HG02588 (cell line): ENCODE measurements at regions not wholly inside any gene's neighbourhood (a gene's known extent, or its start where the extent isn't known, plus 50 kb on each side); places are given as distances from the start of the nearest gene placed in this dataset.

Experiments
- ATAC-seq: cut with Tn5 transposase; IDR thresholded peaks from one replicate; pipeline ENCODE4 v1.9.1; 2021; ENCODE audit warnings: mild to moderate bottlenecking, moderate library complexity; ENCODE audit not compliant: unreplicated experiment

DNA sequence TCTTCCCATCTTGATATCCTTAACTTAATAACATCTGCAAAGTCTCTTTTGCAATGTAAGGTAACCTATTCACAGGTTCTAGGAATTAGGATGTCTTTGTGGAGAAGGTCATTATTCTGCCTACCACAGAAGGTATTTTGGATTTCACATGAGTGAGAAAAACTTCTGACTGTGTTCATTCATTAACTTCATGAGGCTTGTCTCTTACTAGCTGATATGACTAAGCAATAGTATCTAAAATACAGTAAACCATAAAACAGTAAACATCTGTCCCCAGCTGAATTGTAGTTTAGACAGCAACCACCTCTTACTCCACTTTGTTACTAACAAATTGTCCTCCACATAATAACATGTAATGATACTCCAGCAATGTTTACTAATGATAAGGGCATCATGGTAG, 198.1 kb downstream of the SEC23A start:
- ATAC-seq: no peak

DNA sequence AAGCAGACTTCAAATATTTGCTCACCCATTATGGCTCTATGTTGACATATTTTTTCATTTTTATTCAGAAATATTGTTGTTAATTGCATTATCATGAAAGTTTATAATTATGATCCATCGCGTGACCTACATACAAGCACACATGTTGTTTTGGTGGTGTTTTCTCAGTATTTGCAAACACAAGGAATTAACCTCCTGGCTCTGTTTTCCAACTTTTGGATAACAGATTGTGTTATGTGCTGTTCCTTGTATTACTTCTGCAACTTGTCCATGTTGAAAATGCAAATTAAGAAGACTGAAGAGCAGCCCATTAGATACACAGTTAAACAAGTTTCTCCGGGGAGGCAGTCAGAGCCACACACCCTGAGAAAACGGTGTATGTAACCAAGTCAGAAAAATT, 201.2 kb downstream of the SEC23A start:
- ATAC-seq: no peak

DNA sequence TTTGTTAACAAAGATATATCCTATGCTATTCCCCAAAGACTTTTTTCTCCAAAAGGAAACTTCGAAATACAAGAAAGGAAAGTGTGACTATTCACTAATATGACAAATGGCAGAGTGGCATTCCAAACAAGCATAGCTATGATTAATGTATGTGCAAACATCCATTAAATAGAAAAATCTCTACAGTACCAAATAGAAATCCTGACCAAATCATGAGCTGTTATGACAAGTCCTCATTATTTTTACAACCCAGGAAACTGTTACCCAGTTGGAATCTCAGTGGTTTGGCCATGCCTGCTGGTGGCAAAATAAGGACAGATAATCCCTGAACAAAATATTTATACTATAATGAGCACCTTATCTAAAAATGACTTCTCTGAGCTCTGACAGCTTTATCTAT, 202.1 kb downstream of the SEC23A start:
- no peak for ATAC-seq

DNA sequence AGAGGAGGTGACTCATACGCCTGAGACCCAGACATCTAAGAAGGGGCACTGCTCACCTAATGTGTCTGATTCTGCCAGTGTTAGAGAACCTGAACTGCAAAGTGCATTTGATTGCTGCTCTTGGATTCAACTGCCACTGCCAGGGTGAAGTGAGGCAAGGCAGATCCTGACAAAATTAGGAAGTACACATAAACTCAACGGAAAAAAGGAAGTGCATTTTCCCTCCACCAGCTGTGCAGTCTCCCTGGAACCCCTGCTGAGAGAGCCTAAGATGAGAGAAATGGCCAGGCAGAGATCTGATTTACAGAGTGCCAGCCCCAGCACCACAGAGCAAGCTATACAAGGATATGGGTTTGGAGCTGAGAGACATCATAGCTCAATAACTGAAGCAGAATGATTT, 215.3 kb downstream of the SEC23A start:
- no peak for ATAC-seq

DNA sequence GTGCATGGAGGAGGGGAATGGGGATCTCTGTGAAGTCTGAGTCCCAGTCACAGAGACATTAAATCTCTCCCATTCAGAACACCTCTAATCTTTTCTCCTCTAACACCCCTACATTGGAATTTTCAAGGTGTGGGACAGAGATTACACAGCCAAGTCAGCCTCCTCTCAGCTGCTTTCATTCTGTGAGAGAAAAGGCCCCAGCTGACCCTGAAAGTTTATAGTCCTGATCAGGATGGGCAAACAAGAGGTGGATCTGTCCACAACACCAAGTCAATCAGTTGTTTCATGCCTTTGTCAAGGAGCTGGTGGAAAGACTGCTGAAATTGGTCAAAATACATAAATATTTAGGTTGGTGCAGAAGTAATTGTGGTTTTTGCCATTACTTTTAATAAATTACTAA, 218.9 kb downstream of the SEC23A start:
- no peak for ATAC-seq

DNA sequence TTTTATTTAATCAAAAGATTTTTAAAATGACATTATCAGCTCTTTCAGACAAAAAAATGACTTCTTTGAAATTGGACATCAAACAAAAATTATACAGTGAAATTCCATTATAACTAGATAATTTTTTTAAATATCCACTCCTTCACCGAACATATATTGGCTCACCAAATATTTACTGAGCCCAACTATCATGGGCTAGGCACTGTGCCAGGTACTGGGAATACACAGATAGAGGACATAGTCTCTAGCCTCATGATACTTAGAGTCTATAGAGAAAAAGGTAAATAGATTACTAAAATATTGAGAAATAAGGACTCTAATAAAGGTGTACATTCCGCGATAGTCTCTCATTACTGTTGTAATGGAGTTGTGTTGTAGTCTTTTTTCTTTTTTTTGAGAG, 219.9 kb downstream of the SEC23A start:
- no peak for ATAC-seq

DNA sequence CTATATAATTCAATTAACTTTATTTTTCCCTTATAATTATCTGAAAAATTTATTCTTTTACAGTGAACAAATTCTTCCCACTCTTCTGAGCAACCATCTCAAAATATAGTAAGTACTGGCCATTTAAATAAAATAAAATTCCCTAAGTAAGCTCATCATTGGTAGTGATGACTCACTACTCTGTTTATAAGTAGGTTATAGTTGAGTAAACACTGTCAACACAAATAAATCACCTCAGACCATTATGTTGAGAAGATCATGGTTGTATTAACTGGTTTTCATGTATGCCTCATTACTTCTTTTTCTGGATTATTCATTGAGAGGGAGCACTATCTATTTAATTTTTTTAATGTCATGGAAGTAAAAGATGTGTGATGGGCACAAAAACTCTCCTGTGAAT, 220.5 kb downstream of the SEC23A start:
- ATAC-seq: no peak

DNA sequence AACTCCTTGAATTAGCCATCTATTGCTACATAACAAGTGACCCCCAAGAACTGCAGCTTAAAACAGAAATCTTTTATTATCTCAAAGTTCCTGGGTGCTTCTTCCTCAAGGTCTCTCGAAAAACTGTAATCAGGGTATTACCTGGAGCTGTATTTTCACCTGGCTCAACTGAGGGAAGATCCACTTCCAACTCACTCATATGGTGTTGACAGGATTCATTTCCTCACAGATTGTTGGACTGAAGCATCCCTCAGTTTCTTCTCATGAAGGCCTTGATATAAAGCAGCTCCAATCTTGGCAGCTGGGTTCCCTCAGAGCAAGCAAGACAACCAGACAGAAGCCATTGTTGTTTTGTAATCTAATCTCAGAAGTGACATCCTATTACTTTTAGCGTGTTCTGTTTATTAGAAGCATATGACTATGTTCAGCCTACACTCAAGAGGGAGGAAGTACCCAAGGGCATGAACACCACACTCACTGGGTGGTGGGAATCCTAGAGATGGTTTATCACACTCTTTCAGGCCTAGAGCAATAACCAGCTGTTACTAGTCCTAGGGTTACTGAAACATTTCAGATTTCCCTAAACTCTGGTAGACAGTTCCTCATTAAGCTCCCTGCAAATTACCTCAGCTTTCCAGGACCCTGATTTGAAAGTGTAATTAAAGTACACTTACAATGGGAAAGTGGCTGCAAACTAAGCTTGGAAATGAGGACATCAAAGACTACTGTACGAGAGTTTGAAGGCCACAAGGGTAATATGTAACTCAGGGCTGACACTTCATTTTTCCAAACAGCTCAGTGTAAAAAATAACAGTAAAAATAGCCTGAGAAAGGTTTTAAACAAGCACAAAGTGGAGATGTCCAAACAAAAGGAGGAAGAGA, 222.2 kb downstream of the SEC23A start:
- ATAC-seq: no peak

DNA sequence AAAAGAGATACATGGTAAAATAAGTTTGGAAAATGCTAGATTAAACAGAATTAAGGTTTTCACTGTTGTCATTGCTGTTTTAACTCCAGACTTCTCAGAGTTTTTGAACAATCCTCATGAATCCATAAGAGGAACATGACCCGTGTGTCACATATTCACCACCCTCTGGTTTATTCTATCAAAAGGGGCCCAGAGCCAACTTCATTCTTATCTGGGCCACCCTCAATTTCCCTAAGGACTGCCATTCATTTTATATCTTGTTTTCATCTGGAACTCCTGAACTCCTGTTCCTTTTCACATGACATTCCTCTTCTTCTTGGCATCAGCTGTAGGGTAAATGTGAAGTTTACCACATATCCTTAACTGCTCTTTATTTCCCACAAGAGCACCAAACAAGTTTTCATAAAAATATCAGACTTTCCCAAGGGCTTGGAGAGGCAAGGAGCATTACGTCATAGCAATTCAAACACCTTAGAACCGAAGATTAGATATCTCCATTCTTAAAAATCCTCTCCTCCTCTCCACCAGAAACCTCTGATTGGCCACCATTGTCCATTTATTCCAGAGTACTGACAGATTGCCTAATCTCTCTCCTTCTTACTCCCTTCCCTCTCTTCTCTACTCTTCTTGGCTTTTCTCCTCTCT, 225.2 kb downstream of the SEC23A start:
- ATAC-seq: no peak

DNA sequence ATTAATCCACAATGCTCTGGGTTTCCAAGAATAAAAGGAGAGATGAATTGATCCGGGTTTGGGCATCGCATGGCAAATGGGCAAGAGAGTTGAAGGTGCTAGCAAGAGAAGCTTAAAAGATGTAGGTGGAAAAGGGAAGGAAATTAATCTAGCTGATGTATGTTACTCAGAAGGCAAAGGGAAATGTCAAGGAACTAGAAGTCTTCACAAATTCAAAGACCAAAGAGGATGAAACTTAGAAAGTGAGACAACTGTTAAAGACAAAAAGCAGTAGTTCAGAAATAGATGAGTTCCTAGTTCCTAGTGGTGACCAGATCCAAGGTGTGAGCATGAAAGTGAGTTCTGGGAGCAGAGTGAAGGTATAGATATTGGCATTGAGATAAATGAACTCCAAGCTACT, 228.3 kb downstream of the SEC23A start:
- ATAC-seq: no peak

DNA sequence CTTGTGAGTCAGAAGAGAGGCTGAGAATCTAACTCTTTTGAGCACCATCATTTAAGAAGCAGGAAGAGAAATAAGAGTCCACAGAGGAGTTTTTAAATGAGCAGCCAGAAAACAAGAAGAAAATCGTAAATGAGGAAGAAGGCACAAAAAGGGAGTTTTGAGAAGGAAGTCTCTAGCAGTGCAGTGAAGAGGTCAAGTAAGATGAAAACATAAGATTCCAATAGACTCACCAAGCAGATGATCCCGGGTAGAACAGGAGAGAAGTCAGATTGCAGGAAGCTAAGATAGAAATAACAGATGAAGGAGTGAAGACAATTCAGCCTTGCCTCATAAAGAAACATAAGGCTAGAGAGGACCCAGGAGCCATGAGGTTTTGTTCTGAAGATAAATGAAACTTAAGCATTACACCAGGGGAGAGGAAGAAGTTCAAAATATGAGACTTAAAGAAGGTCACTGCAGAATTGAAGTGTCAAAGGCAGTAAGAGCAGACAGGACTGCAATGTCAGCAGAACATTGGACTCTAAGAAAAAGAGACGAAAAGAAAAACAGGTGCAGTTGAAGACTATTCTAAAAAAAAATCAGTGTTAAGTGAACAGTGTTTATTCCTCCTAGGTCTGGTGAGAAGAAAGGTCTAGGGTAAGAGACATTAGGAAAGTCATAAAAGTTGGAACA, 229.0 kb downstream of the SEC23A start:
- ATAC-seq: no peak

DNA sequence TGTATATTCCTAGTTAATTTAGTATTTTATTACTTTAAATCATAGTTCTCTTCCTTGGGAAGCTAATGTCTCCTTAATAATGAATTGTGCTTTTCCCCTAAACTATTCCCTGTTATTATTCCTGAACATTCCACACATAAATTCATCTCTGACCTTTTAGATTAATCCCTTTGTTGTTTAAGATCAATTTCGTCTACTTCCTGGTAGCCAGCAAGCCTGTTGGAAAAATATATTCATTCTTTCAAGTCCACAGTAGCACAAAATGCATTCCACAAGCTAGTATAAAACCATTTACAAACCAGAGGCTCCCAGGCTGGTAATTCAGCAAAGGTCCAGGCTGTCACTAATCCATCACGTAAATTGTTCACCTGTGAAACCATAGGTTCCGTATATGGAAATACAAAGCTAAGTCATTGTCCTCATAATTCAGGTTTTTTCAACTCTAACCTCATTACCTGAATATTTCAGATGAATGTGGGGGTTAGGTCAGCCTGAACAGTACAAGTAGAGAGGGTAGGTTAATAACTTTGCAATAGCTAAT, 232.7 kb downstream of the SEC23A start:
- ATAC-seq: no peak

DNA sequence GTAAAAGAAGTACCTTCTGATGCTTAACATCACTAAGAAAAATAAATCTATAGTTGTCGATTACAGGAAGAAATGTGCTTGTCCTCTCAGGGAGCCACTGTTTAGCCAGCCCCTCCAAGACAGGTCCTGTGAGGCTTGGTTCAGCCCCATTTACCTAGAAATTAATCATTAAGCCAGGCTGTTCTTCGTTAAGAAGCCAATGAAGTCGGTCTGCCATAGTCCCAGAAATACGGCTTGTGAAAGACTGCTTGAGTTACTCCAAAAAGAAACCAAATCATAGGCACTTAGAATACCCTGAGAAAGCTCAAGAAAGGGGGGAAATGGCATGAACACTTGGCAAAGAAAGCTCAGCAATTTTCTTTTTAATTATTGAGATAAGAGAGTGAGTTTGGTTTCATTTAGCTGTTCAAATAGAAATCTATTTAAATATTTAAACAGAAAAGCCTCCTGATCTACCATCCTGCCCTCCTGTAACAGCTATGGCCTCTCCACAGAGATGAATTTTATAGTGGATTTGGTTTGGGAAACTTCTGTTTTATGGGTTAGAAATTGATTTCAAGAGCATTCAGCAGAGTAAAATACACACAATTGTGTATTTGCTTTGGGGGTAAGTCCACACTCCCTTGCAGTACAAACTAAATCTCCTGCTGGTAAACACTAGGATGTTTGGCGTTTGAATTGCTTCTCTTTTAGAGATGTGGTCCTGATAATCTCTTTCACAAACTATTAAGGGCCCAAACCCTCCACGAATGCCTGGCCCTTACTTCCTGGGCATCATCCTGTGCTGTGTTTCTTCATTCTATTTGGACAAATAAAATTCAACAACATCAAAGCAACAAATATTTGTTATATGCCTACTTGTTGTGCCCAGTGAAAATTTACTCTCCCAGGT, 234.4 kb downstream of the SEC23A start:
- no peak for ATAC-seq

DNA sequence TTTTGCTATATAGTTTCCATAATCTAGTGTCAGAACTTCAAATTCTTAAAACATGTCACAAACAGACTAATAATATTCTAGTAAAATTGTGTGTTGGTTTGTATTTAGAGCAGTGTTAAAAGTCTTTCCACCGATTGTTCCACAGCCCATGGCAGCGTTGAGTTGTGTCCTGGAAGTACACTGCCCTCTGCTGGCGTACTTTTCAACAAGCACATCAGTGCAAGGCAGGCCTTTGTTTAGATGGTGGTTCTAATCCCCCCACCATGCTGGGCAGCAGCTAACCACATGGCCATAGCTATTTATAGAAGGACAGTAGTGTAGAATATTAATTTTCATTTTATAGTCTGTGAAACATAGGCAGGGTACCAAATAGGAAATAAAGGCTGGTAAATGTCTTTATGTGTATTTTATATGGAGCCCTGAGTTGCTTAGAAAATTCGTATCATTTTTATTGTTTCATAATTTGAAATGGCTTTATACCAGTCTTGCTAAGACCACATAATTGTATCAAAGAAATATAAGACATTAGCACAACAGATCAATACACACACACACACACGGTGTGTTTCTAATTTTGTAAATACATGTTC, 235.4 kb downstream of the SEC23A start:
- ATAC-seq: peak; percentile 93

DNA sequence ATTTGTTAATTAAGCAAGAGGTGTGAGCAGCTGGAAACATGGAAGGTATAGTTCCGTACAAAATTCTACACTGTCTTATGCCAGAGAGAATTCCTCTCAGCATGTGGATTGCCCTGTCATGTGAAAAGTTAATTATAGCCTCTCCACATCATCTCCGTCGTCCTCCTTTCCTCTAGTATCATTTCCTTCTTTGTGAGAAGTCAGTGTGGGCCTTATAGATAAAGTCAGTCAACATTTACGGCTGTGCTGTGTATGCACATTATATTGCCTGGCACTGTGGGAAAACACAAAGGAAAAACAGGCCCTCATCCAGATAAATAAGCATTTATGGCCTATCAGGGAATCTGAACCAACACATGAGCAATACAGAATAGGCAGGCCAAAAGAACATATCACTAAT, 236.6 kb downstream of the SEC23A start:
- no peak for ATAC-seq

DNA sequence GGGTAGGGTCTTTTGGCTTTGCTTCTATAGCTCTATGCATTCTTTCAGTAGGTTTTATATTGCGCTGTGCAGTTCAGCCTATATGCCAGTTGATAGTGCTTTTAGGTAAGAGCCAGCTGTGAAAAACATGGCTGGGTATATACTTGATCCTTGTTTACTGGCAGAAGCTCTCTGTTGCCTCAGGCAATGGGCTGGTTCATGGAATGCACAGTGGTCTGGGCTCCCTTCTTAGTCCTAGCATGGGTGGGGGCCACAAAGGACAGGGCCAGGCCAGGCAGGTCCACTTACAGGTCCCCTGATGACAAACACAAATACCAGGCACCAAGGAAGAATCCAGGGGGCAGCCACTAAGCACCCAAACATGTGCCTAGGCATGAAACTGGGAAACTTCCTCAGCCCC, 240.7 kb downstream of the SEC23A start:
- ATAC-seq: no peak

DNA sequence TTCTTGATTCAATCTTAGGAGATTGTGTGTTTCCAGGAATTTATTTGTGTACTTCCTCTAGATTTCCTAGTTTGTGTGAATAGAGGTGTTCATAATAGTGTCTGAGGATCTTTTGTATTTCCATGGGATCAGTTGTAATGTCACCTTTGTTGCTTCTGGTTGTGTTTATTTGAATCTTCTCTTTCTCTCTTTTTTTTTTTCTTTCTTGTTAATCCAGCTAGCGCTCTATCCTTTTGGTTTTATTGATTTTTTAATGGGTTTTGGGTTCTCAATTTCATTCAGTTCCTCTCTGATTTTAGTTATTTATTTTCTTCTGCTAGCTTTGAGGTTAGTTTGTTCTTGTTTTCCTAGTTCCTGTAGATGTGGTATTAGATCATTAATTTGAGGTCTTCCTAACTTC, 242.5 kb downstream of the SEC23A start:
- no peak for ATAC-seq

DNA sequence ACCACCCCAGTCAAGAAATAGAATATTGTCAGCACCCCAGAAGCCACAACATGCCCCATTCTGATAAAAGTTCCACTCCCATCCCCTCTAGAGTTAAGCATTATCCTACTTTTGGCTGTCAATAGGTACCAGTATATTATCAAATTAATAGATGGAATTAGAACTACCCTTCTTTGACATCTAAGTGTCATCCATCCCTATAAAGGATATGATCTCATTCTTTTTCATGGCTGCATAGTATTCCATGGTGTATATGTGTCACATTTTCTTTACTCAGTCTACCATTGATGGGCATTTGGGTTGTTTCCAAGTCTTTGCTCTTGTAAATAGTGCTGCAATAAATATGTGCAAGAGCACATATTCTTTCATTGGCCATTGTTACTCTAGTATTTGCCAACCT, 246.2 kb downstream of the SEC23A start:
- no peak for ATAC-seq

DNA sequence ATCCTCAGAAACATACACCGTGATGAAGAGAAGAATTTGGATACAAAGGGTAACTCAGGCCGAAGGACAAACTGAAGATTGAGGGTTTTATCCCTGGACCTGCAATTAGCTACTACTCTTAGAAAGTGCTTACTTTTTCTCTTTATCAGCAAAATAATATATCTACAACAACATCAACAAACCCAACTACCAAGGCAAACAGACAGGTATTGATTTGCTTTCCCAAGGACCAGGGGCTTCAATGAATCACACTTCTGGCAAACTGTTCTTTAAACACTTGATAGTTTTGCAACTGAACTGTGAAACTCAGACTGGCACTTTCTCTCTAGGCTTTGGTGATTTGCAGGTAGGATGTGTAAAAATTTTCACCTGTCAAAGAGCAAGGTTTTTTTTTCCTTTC, 247.5 kb downstream of the SEC23A start:
- ATAC-seq: no peak

DNA sequence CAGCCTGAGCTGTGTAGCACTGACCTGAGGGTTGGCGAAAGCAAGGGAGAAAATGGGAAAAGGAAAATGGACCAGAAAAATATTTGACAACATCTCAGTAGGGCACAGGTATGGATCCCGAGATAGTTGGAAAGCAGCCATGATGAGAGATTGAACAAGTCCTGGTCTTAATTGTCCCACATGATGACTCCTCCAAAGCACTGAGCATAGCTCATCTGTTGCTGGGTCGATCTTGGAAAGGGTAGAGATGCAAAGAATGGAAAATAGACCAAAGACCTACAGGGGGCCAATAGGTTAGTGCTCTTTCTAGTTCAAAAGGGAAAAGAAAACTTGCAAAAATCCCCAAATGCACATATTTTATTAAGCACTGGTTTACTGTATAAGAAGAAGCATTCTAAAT, 251.9 kb downstream of the SEC23A start:
- ATAC-seq: no peak
